NCI-H2196 (cell line): ENCODE measurements at regions not wholly inside any gene's neighbourhood (a gene's known extent, or its start where the extent isn't known, plus 50 kb on each side); places are given as distances from the start of the nearest gene placed in this dataset.

Experiments
- DNase-seq: peaks from one replicate; lab custom pipeline; 2025; ENCODE audit not compliant: unreplicated experiment; lab: John Stamatoyannopoulos, UW

DNA sequence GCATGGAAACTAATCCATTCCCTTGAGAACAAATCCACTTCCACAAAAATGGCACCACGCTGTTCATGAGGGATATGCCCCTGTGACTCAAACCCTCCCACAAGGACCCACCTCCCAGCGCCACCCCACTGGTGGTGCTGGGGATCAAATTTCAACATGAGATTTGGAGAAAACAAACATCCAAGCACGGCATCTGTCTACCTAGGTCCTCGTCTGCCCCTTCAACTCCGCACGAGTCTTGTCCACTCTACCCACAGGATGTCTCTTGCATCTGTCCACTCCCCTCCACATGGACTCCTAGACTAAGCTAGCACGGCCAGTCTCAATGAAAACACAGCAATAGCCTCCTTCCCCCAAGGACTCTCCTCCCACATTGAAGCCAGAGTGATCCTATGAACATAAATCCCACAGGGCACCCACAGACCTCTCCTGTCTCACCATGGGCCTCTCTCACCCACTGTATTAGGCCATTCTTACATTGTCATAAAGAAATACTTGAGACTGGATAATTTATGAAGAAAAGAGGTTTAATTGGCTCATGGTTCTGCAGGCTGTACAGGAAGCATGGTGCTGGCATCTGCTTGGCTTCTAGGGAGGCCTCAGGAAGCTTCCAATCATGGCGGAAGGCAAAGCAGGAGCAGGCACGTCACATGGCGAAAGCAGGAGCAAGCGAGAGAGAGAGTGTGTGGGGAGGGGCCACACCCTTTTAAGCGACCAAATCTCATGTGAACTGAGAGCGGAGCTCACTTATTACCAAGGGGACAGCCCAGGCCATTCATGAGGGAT is 101.4 kb downstream of the TOMM20 start:
- DNase-seq: no peak

- no peak for DNase-seq
Measured at GRCh38 chr1:235025422-235025984, 103.1 kb downstream of the TOMM20 start.

DNA sequence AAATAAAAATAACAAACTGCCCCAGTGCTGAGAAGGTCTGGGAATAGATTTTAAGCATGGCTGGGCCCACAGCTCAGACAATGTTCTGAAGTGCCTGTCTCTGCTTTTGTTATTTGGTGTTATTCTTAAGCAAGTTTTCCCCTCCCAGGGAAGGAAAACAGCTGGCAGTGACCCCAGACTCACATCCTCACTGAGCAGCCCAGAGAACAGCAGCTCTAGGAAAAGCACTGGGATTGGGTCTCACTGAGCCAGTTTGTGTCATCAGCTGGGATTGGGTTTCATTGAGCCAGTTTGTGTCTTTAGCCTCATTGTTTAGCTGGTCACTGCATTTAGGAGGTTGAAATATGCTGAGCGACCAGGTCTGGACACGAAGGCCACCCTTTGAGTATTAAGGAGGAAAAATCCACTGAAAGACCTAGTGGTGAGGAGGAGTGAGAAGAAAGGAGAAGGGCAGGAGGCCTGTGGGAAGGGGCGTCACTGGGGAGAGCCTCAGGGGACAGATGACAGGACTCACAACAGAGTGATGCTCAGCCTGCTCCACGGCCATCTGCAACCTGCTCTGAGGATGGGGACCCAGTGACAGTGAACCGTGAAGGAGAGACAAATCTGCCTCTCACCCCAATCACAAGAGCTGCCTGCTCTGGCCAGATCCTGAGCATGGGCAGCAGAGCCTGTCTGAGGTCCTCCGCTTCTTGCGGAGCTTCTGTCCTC is 103.8 kb downstream of the TOMM20 start:
- DNase-seq: no peak

DNA sequence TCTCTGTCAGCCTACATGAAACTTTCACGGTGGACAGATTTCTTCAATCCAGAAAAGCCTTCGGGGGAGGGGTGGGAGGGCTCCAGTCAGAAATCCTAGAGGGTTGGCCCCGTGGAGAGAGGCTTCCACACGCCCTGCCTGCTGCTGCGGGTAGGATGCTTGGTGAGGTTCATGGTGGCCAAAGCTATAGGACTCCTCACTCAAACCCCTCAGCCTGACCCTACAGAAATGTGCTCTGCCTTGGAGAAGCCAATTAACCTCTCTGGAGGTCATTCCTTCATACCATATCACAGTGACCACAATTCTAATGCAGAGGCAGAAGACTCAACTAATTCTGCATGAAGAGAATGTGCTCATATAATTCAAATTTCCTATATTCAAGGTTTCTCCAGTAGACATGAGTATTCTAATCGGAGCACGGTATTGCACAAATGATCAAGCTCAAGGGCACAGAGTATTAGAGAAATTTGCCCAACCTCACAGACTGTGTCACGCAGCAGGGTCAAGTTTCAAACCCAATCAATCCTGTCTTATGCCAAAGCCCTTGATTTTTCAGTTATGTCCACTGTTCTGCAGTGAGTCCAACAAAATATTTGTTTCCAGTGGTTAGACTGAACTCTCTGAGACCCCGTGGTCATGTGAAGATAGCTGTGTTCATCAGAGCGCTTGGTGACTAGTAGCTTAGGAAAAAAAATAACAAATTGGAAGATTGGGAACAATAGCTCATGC is 104.8 kb downstream of the TOMM20 start:
- DNase-seq: no peak

DNA sequence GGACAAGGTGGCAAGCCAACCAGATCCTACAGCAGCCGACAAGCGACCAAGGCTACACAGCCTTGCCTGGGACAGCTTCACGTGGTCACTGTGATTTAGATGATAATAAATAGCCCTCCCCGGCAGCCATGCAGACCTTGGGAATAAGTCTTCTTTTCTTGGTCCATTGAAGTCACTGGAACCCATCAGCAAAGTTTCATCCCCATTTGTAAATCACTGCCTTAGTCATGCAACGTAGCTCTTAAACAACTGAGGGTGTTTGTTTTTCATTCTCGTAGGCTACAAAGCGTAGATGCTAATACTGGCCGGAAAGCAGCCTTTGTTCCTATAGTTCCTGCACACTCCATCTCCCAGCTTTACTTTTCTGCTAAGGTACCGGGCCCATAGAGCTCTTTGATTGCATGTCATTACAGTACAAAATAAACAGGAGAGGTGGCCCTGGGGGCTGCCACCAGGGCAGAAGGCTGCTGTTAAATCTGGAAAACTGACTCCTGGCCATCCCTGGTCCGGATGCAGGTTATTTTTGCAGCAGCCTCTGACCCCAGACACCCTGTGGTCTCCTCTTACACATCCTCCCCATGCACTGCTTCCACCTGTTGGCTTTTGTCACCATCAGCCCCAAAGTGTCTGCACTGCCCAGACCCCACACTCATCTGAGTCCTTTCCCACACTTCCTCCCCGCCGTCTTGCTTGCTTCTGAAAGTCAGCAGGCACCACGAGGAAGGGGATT is 105.5 kb downstream of the TOMM20 start:
- no peak for DNase-seq

DNA sequence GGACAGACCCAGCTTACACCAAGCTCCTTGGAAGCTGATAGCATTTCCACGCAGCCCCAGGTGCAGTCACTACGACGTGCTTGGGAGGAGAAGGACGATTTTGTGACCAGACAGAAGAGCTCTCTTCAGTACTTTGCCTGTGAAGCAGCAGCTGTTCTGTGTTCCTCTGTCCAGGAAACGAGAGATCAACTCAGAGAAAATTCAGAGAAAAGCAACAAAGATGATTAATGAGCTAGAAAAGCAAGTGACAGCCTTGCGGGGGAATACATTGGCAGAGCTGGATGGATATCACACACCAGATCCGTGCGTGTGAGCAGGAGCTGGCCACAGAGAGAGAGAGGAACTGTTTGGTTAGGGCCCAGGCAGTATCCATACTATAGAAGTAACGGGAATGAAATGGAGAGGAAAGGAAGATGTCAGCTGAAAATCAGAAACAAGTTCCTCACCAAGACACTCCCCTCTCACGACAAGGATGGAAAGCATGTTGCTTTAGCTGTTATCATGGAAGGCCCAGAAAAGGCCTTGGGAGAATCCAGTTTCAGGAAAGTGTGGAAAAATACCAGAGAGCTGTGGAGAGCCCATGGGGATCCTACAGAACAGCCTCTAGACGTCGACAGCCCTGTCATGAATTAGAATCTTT is 106.2 kb downstream of the TOMM20 start:
- DNase-seq: no peak

DNA sequence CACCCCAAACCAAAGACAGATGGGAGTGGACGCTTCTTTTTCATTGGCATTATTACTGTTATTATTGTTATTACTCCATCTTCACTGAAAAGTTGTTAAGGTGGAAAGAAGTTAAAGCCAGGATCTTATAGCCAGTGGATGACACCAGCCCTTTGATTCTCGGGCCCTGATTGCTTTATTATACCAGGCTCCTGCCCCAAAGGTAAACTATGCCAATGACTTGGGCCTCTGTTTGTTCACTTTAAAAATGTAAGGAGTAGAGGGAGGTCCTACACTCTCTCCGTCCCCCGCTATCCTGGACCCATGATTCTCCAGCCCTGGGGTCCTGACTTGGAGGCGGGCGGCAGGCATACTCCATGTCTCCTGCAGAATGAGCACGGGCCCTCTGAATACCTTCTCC is 106.8 kb downstream of the TOMM20 start:
- DNase-seq: no peak

DNA sequence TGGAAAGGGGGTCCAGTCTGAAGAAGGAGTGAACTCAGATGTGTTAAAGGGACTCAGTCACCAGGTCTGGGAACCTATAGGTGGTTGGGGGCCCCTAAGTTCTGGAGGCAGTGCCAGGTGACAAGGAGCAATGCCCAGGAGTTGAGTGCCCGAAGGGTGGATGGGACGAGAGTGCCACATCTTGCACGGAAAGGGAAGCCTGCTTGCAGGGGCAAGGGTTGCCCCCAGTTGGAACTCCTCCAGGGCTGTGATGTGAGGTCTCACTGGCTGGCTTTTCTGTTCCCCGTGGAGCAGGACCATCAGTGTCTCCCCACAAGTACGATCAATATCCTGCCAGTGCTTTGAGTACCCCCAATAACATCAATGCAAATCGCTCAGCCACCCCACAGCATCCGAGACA is 107.3 kb downstream of the TOMM20 start:
- DNase-seq: no peak

DNA sequence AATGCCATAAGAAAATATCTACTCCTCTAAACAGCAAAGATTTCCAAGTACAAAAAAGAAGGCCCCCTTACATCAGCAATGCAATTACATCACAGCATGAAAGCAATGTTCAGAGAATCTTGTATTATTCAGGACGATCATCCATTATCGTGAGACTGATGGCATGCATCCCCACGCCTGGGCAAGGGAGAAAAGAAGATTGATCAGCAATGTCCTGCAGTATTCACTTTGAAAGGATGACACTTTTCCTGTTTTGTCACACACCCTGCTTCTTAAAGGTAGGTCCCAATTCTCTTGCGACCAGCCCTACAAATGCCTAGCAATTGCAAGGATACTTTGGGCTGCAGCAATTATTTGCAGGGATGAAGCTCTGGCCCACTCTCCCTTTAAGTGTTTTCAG is 108.7 kb downstream of the TOMM20 start:
- DNase-seq: no peak

GRCh38 chr1:235019471-235019870 is 109.2 kb downstream of the TOMM20 start:
- no peak for DNase-seq

- no peak for DNase-seq
Measured at GRCh38 chr1:235018720-235019444, 109.8 kb downstream of the TOMM20 start.

DNA sequence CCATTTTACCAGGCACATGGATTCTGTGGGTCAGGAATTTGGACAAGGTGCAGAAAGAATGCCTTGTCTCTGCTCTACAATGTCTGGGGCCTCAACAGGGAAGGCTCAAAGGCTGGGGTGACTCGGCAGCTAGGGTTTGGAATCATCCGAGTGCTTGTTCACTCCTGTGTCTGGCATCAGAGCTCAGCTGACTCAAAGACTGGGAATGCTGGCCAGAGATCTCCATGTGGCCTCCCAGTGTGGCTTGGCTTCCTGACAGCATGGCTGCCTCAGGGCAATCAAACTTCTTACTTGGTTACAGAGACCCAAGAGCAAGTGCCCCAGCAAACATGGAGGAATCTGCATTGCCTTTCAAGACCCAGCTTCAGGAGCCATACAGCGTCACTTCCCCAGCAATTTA is 110.5 kb downstream of the TOMM20 start:
- DNase-seq: no peak

- DNase-seq: no peak
Measured at GRCh38 chr1:235017719-235018118, 110.9 kb downstream of the TOMM20 start.

- no peak for DNase-seq
Measured at GRCh38 chr1:235017191-235017590, 111.4 kb downstream of the TOMM20 start.

DNA sequence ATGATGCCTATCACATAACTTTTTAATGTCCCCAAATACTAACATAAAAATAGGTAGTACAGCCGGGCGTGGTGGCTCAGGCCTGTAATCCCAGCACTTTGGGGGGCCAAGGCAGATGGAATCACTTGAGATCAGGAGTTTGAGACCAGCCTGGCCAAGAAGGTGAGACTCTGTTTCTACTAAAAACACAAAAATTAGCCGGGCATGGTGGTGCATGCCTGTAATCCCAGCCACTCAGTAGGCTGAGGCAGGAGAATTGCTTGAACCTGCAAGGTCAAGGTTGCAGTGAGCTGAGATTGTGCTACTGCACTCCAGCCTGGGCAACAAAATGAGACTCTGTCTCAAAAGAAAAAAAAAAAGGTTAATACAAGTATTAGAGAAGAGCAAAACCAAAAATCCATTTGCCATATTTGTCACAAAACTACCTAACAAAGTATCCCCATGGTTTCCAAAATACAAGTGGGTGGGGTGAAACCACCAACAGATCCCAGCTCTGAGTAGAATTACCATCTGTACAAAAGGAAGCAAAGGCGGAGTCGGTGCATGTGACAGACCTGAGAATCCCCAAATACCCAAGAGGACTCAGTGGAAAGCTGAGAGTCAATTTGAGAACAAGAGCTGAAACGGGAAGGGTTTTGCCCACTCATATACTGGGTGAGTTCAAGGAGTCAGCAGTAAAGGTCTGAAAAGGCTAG is 113.2 kb downstream of the TOMM20 start:
- no peak for DNase-seq

DNA sequence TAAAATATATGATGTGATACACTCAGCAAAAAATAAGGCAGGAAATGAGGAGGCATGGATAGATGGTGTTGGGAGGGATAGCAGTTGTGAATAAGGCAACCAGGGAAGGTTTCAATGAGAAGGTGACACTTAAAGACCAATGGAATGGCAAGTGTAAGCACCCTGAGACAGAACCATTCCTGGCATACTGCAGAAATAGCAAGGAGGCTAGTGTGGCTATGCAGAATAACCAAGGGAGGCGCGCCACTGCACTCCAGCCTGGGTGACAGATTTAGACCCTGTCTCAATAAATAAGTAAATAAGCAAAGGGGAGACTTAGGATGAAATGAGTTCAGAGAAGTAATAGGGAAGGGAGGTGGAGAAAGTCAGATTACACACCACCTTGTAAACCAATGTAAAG is 113.9 kb downstream of the TOMM20 start:
- DNase-seq: no peak

DNA sequence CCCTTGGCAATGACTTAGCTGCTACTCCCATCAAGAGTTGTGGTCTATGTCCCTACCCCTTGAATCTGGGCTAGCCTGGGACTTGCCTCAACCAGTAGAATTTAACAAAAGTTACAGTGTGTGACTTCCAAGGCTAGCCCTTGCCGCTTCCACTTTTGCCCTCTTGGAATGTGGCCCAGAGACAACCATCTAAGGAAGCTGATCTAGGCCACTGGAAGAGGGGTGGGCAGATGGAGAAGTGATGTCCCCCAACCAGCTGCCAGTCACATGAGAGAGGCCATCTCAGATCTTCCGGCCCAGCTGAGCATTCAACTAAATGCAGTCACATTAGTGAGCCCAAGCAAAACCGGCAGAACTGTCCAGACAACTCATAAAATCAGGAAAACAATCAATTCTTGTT is 115.1 kb downstream of the TOMM20 start:
- DNase-seq: no peak

DNA sequence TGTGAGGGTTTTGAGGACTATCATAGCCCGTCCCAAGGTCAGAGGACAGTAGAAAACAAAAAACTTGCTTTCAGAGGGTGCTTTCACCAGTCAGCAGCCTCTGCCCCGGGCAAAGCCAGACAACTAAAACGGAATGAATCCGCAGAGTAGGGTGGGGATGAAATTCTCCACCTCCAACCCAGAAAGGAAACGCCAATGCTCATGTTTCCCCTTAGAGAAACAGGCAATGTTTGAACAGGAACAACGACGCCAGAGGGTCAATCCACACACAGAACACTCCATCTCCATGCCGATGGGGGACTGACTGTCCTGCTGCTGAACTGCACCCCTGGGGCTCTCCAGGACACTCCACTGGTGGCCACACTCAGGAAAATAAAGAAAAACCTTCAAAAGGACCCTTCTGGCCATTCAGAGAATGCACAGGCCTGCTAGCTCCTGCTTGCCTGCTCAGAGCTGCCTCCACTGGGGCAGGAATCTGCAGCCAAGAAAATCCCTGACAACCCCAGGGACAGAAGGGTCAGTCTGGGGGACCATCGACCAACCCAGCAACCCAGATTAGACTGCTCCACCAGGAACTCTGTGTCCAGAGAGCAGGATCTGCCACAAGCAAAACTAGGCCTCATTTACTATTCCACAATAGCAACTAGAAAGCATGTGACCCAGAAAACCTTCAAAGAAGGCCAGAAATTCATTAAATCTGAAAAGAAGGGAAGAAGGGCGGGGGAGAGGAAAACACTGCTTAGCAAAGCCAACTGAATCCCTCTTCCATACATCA is 116.0 kb downstream of the TOMM20 start:
- DNase-seq: no peak
